H1 (cell line): ENCODE measurements at regions not wholly inside any gene's neighbourhood (a gene's known extent, or its start where the extent isn't known, plus 50 kb on each side); places are given as distances from the start of the nearest gene placed in this dataset.

Experiments
- CTCF ChIA-PET: fragments of 300-600 bp; sonication (Branson Sonifier 250); formaldehyde crosslinking; loops from one replicate; lab custom pipeline; 2021; ENCODE audit not compliant: partially characterized antibody; lab: Charles Lee
- POLR2A ChIA-PET: fragments of 300-600 bp; sonication (Branson Sonifier 250); formaldehyde crosslinking; loops from one replicate; lab custom pipeline; 2021; ENCODE audit warnings: inconsistent platforms; ENCODE audit not compliant: partially characterized antibody; lab: Charles Lee
- DNase-seq, 2 experiments: peaks; one replicate each; pipeline versions ENCODE4 v3.0.0 to v3.0.0-alpha.2; 2010 to 2022; ENCODE audit warnings: low spot score in 2 of 2, low read depth in 1 of 2, mixed read lengths in 1 of 2
- FAIRE-seq: peaks from 2 replicates; lab custom pipeline; 2011; peaks lifted over from hg19 to GRCh38; lab: Jason Lieb, UNC
- H2AFZ ChIP-seq: 2 replicates; pipeline ENCODE4 v1.8.1; 2012; ENCODE audit warnings: low read length, inconsistent platforms
- H2AK5ac ChIP-seq: 2 replicates; pipeline ENCODE4 v1.6.1; 2013; ENCODE audit warnings: low read depth, low read length
- H2BK120ac ChIP-seq: replicated peaks from 2 replicates; pipeline ENCODE3; 2013; ENCODE audit warnings: low read depth, low read length, inconsistent platforms
- H2BK12ac ChIP-seq: 2 replicates; pipeline ENCODE4 v1.6.1; 2013; ENCODE audit warnings: low read depth, low read length
- H2BK15ac ChIP-seq: 2 replicates; pipeline ENCODE4 v1.6.1; 2013; ENCODE audit warnings: low read length
- H2BK20ac ChIP-seq: 2 replicates; pipeline ENCODE4 v1.6.1; 2013; ENCODE audit warnings: low read length
- H2BK5ac ChIP-seq: 2 replicates; pipeline ENCODE4 v1.6.1; 2013; ENCODE audit warnings: low read depth, low read length
- H3K14ac ChIP-seq: 2 replicates; pipeline ENCODE4 v1.6.1; 2013; ENCODE audit warnings: inconsistent platforms; ENCODE audit not compliant: insufficient read length
- H3K18ac ChIP-seq: 2 replicates; pipeline ENCODE4 v1.6.1; 2013; ENCODE audit warnings: low read length; ENCODE audit errors: extremely low read depth
- H3K23ac ChIP-seq: 2 replicates; pipeline ENCODE4 v1.6.1; 2013; ENCODE audit warnings: inconsistent platforms; ENCODE audit not compliant: insufficient read length
- H3K23me2 ChIP-seq: 2 replicates; pipeline ENCODE4 v1.6.1; 2013; ENCODE audit warnings: low read depth, low read length
- H3K27ac ChIP-seq: 2 replicates; pipeline ENCODE4 v1.6.1; 2011; ENCODE audit warnings: low read depth, low read length, inconsistent platforms
- H3K27me3 ChIP-seq, 4 experiments: replicated peaks in 1 of 4; 1 replicate in 1 of 4; 2 replicates in 3 of 4; pipeline versions ENCODE4 v1.6.1 to v1.8.1; 2011 to 2013; ENCODE audit warnings: low read length in 3 of 4, mild to moderate bottlenecking in 3 of 4, inconsistent platforms in 2 of 4, mixed read lengths in 2 of 4, moderate library complexity in 1 of 4; ENCODE audit not compliant: control insufficient read depth in 3 of 4, insufficient read depth in 3 of 4; ENCODE audit errors: extremely low read depth in 1 of 4
- H3K36me3 ChIP-seq, 4 experiments: 2 replicates each; pipeline versions ENCODE4 v1.6.1 to v1.8.1; 2011 to 2013; ENCODE audit warnings: mild to moderate bottlenecking in 4 of 4, low read length in 3 of 4, moderate library complexity in 2 of 4, control low read depth in 1 of 4, inconsistent platforms in 1 of 4; ENCODE audit not compliant: insufficient read depth in 4 of 4, control insufficient read depth in 2 of 4
- H3K4ac ChIP-seq: replicated peaks from 2 replicates; pipeline ENCODE3; 2013; ENCODE audit warnings: low read length, low read depth, mixed read lengths, inconsistent platforms; ENCODE audit not compliant: insufficient read length
- H3K4me1 ChIP-seq, 4 experiments: replicated peaks in 1 of 4; 1 replicate in 1 of 4; 2 replicates in 3 of 4; pipeline versions ENCODE4 v1.6.1 to v1.8.1; 2011 to 2013; ENCODE audit warnings: low read length in 3 of 4, inconsistent platforms in 2 of 4, mixed read lengths in 1 of 4; ENCODE audit not compliant: insufficient read depth in 4 of 4, control insufficient read depth in 3 of 4
- H3K4me2 ChIP-seq, 2 experiments: 2 replicates each; pipeline versions ENCODE4 v1.6.1 to v1.8.1; 2011 to 2013; ENCODE audit warnings: low read depth in 2 of 2, low read length in 2 of 2, control low read depth in 1 of 2, inconsistent platforms in 1 of 2, mild to moderate bottlenecking in 1 of 2; ENCODE audit not compliant: insufficient read depth in 1 of 2
- H3K4me3 ChIP-seq, 4 experiments: fragments of 200-600, 300-600 bp in 1 of 4; sonication (generic), shearing (Covaris generic), sonication (Bioruptor Twin) in 1 of 4; 2 replicates each; pipeline versions ENCODE4 v1.5.1 to v1.8.1; 2011 to 2016; ENCODE audit warnings: low read length in 4 of 4, low read depth in 3 of 4, control low read depth in 2 of 4, inconsistent platforms in 2 of 4, mild to moderate bottlenecking in 2 of 4, mixed read lengths in 1 of 4, moderate library complexity in 1 of 4; ENCODE audit not compliant: insufficient read depth in 2 of 4; ENCODE audit errors: extremely low read depth in 1 of 4
- H3K56ac ChIP-seq: replicated peaks from 2 replicates; pipeline ENCODE3; 2013; ENCODE audit warnings: low read depth, mild to moderate bottlenecking, mixed read lengths, low read length, inconsistent platforms; ENCODE audit not compliant: insufficient read length
- H3K79me1 ChIP-seq: 2 replicates; pipeline ENCODE4 v1.6.1; 2013; ENCODE audit warnings: low read depth, low read length, control low read depth
- H3K79me2 ChIP-seq, 2 experiments: 2 replicates each; pipeline versions ENCODE4 v1.6.1 to v1.8.1; 2012 to 2013; ENCODE audit warnings: low read length in 2 of 2, mild to moderate bottlenecking in 2 of 2, inconsistent platforms in 1 of 2; ENCODE audit not compliant: insufficient read depth in 2 of 2, control insufficient read depth in 1 of 2
- H3K9ac ChIP-seq, 4 experiments: replicated peaks in 1 of 4; 1 replicate in 1 of 4; 2 replicates in 3 of 4; pipeline versions ENCODE4 v1.6.1 to v1.8.1; 2011 to 2013; ENCODE audit warnings: low read depth in 3 of 4, low read length in 3 of 4, control low read depth in 2 of 4, mild to moderate bottlenecking in 2 of 4, moderate library complexity in 2 of 4, inconsistent platforms in 1 of 4; ENCODE audit errors: extremely low read depth in 1 of 4
- H3K9me3 ChIP-seq, 2 experiments: 2 replicates each; pipeline versions ENCODE4 v1.6.1 to v1.8.1; 2012 to 2013; ENCODE audit warnings: mild to moderate bottlenecking in 2 of 2, moderate library complexity in 2 of 2, control low read depth in 1 of 2, inconsistent platforms in 1 of 2, low read depth in 1 of 2, low read length in 1 of 2, mixed read lengths in 1 of 2; ENCODE audit not compliant: insufficient read depth in 2 of 2
- H4K20me1 ChIP-seq, 2 experiments: replicated peaks in 1 of 2; 2 replicates each; pipeline versions ENCODE3 to v1.8.1; 2011 to 2013; ENCODE audit warnings: inconsistent platforms in 2 of 2, low read length in 2 of 2, mild to moderate bottlenecking in 1 of 2; ENCODE audit not compliant: insufficient read depth in 2 of 2, control insufficient read depth in 1 of 2
- H4K5ac ChIP-seq: 2 replicates; pipeline ENCODE4 v1.6.1; 2013; ENCODE audit warnings: low read length, low read depth, mixed read lengths, inconsistent platforms; ENCODE audit not compliant: insufficient read length
- H4K8ac ChIP-seq: 2 replicates; pipeline ENCODE4 v1.8.0; 2013; ENCODE audit warnings: mild to moderate bottlenecking, moderate library complexity, low read length, inconsistent platforms; ENCODE audit not compliant: insufficient read depth; ENCODE audit errors: extremely low read depth
- H4K91ac ChIP-seq: replicated peaks from 2 replicates; pipeline ENCODE3; 2013; ENCODE audit warnings: low read length, mixed read lengths, inconsistent platforms; ENCODE audit not compliant: insufficient read length
- CTBP2 ChIP-seq: IDR thresholded peaks from 2 replicates; pipeline ENCODE4 v1.7.0; 2011; ENCODE audit warnings: borderline replicate concordance, mild to moderate bottlenecking, moderate library complexity, mixed read lengths, low read length; ENCODE audit not compliant: insufficient read depth, insufficient read length
- FOSL1 ChIP-seq: IDR thresholded peaks from 2 replicates; pipeline ENCODE4 v1.6.1; 2011; ENCODE audit warnings: mild to moderate bottlenecking, low read depth, low read length, moderate library complexity; ENCODE audit not compliant: insufficient read depth
- KDM1A ChIP-seq: fragments of 200-600, 300-600 bp; sonication (generic); IDR thresholded peaks from 2 replicates; pipeline ENCODE4 v1.7.1; 2016; ENCODE audit warnings: mild to moderate bottlenecking, low read length, borderline replicate concordance
- KDM5A ChIP-seq: fragments of 200-600 bp; IDR thresholded peaks from 2 replicates; pipeline ENCODE4 v1.7.1; 2012; ENCODE audit warnings: mild to moderate bottlenecking, low read length, inconsistent platforms, mixed read lengths
- RBBP5 ChIP-seq: IDR thresholded peaks from 2 replicates; pipeline ENCODE4 v1.7.1; 2012; ENCODE audit warnings: low read depth, mild to moderate bottlenecking, inconsistent platforms, low read length, moderate library complexity, borderline replicate concordance
- RNF2 ChIP-seq: fragments of 200-900, 300-1000 bp; sonication (generic); IDR thresholded peaks from 2 replicates; pipeline ENCODE4 v1.7.1; 2016; ENCODE audit warnings: borderline replicate concordance, low read depth, mild to moderate bottlenecking, antibody characterized with exemption, low read length; ENCODE audit not compliant: poor library complexity, severe bottlenecking; ENCODE audit errors: missing control alignments
- RXRA ChIP-seq: IDR thresholded peaks from 2 replicates; pipeline ENCODE4 v1.6.1; 2011; ENCODE audit warnings: low read depth, mild to moderate bottlenecking, low read length, moderate library complexity; ENCODE audit not compliant: insufficient read depth
- SAP30 ChIP-seq: fragments of 300-600 bp; sonication (generic); IDR thresholded peaks from 2 replicates; pipeline ENCODE4 v1.7.1; 2012; ENCODE audit warnings: low read length, moderate library complexity, mild to moderate bottlenecking, inconsistent platforms; ENCODE audit not compliant: insufficient read depth, insufficient replicate concordance
- SUZ12 ChIP-seq: fragments of 200-600 bp; sonication (generic); IDR thresholded peaks from 2 replicates; pipeline ENCODE4 v1.6.1; 2012; ENCODE audit warnings: mild to moderate bottlenecking, inconsistent platforms, low read length, moderate library complexity, mixed read lengths
- TEAD4 ChIP-seq: IDR thresholded peaks from 2 replicates; pipeline ENCODE4 v1.6.1; 2012; ENCODE audit warnings: low read depth, low read length, inconsistent platforms, mixed read lengths
- WGBS, 2 experiments: shearing (Covaris generic) in 1 of 2; methylation state at CpG; one replicate each; pipeline versions ENCODE4 v1.1.6 to v1.1.7; 2013 to 2015; ENCODE audit warnings: low lambda C conversion rate in 2 of 2, mixed read lengths in 2 of 2, inconsistent platforms in 1 of 2, low coverage in 1 of 2, missing lambda C conversion rate in 1 of 2; ENCODE audit not compliant: insufficient replicate concordance in 2 of 2, insufficient coverage in 1 of 2, insufficient read length in 1 of 2; ENCODE audit errors: extremely low coverage in 1 of 2, missing lambda C conversion rate in 1 of 2; 5-methylcytosine and 5-hydroxymethylcytosine counted together
- TF ChIP-seq, protein P1 (sequence below), 3 experiments: IDR thresholded peaks; 1 replicate in 2 of 3; 2 replicates in 1 of 3; pipeline versions ENCODE4 v1.5.1 to v1.6.1; 2011; ENCODE audit warnings: low read length in 3 of 3, mild to moderate bottlenecking in 3 of 3, inconsistent platforms in 2 of 3, low read depth in 1 of 3, moderate library complexity in 1 of 3; ENCODE audit not compliant: insufficient read depth in 1 of 3; ENCODE audit errors: control extremely low read depth in 1 of 3

DNA sequence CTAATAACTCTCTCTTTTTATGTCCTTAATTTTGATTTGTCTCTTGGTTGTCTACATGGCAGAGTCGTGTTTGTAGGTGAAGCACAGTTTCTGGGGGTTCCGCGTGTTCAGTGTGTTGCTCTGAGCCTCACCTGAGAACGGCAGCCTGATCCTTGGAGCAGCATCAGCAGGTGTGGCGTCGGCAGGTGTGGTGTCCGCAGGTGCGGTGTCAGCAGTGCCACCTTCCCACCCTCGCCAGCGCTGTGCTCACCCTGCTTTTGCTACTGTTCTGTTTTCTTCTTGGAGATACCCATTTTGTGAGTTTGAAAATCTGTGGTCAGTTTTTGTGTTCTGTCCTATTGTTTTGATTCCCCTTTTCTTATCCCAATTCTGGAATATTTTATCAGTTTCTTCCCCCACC is 406.6 kb downstream of the GLRX3 start:
- no peaks in the 10 kb centered on the region for H3K79me2 ChIP-seq
- H3K36me3 ChIP-seq: no peaks in the 10 kb centered on the region
- no peak overlapping the region for H4K5ac ChIP-seq
- no peak overlapping the region for H3K23ac ChIP-seq
- no peaks in the 10 kb centered on the region for H3K79me1 ChIP-seq
- H3K4ac ChIP-seq: no peak overlapping the region
- no peak overlapping the region for H2BK20ac ChIP-seq
- 85% methylated on average over 10 of the region's 10 CpGs; no CpG with 5 or more reads in 1 of the 2 experiments for WGBS, 2 experiments
- no peak overlapping the region for H3K4me2 ChIP-seq
- FAIRE-seq: no peak
- H3K56ac ChIP-seq: no peak overlapping the region
- no peaks in the 10 kb centered on the region; the same call in 1 of the 2 replicates for H3K23me2 ChIP-seq
- H3K27ac ChIP-seq: no peak overlapping the region
- H4K20me1 ChIP-seq: no peaks in the 10 kb centered on the region
- no peak overlapping the region for H2BK5ac ChIP-seq
- H2AFZ ChIP-seq: no peak overlapping the region
- H2BK12ac ChIP-seq: no peak overlapping the region
- no peak overlapping the region for H3K9ac ChIP-seq
- H3K4me3 ChIP-seq: no peak overlapping the region
- H3K4me1 ChIP-seq: peaks cover 0 to 5% (median 1%) of the 10 kb centered on the region in 4 experiments; a peak in 2 of 7 replicates
- no peak overlapping the region for H3K14ac ChIP-seq
- no peak overlapping the region for H4K8ac ChIP-seq
- no peak overlapping the region for H2BK120ac ChIP-seq
- H2AK5ac ChIP-seq: no peak overlapping the region
- H3K27me3 ChIP-seq: no peaks in the 10 kb centered on the region
- no peaks in the 10 kb centered on the region for H3K9me3 ChIP-seq
- H3K18ac ChIP-seq: no peak overlapping the region
- no peak overlapping the region for H2BK15ac ChIP-seq
- ChIA-PET POLR2A (no interaction called here), CTCF (no interaction called here)
- no peak for DNase-seq
- H4K91ac ChIP-seq: no peak overlapping the region
- TF ChIP-seq RBBP5: no peak
- no peak for TF ChIP-seq RXRA
- TF ChIP-seq CTBP2: no peak
- no peak for TF ChIP-seq FOSL1
- TF ChIP-seq, protein P1, sequence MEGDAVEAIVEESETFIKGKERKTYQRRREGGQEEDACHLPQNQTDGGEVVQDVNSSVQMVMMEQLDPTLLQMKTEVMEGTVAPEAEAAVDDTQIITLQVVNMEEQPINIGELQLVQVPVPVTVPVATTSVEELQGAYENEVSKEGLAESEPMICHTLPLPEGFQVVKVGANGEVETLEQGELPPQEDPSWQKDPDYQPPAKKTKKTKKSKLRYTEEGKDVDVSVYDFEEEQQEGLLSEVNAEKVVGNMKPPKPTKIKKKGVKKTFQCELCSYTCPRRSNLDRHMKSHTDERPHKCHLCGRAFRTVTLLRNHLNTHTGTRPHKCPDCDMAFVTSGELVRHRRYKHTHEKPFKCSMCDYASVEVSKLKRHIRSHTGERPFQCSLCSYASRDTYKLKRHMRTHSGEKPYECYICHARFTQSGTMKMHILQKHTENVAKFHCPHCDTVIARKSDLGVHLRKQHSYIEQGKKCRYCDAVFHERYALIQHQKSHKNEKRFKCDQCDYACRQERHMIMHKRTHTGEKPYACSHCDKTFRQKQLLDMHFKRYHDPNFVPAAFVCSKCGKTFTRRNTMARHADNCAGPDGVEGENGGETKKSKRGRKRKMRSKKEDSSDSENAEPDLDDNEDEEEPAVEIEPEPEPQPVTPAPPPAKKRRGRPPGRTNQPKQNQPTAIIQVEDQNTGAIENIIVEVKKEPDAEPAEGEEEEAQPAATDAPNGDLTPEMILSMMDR (IDR thresholded peaks at IDR 0.05; ENCODE audit: control extremely low read depth in 1 of 3, insufficient read depth in 1 of 3, low read depth in 1 of 3, low read length in 3 of 3): no peak
- no peak for TF ChIP-seq TEAD4
- no peak for TF ChIP-seq KDM1A
- TF ChIP-seq RNF2: no peak
- no peak for TF ChIP-seq SAP30
- no peak for TF ChIP-seq KDM5A
- TF ChIP-seq SUZ12: no peak
